Retinal pigment epithelial cell (primary cell): ENCODE measurements at regions not wholly inside any gene's neighbourhood (a gene's known extent, or its start where the extent isn't known, plus 50 kb on each side); places are given as distances from the start of the nearest gene placed in this dataset.
"Not testable (repeated sequence)": the region's sequence is repeated elsewhere in the genome, so short reads cannot be mapped to it uniquely, and the experiment has no call there.

Experiments used
- DNase-seq: peaks from one replicate; pipeline ENCODE4 v3.0.0-alpha.2; 2010; ENCODE audit warnings: low read depth
- H3K4me3 ChIP-seq: 2 replicates; pipeline ENCODE4 v1.5.1; 2011; ENCODE audit warnings: mild to moderate bottlenecking, low read length, control low read depth, moderate library complexity
- CTCF ChIP-seq: conservative IDR thresholded peaks from 2 replicates; pipeline ENCODE4 v1.5.1; 2011; ENCODE audit warnings: low read depth, low read length, control low read depth, inconsistent platforms

- no peak for DNase-seq
- no peak overlapping the region for H3K4me3 ChIP-seq
- no peak for TF ChIP-seq CTCF
Observed at GRCh38 chr2:194549387-194549786, 1107.6 kb upstream of the SLC39A10 start.

DNA sequence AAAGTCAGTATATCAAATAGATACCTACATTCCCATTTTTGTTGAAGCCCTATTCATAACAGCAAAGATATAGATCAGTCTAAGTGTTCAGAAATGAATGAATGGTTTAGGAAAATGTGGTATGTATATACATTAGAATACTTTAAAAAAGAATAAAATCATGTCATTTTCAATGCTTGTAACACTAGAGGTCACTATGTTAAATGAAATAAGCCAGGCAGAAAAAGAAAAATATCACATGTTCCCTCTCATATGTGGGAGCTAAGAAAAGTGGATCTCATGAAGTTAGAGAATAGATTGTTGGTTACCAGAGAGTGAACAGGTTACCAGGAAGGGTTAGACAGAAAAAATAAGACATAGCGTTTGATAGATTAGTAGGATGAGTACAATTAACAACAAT is 1111.0 kb upstream of the SLC39A10 start:
- H3K4me3 ChIP-seq = no peak overlapping the region
- no peak for DNase-seq
- peak; percentile 27 for TF ChIP-seq CTCF

GRCh38 chr2:194539425-194539824 is 1117.6 kb upstream of the SLC39A10 start:
- no peak for TF ChIP-seq CTCF
- DNase-seq = no peak
- H3K4me3 ChIP-seq = no peak overlapping the region

GRCh38 chr2:194526121-194526520 is 1130.9 kb upstream of the SLC39A10 start:
- H3K4me3 ChIP-seq = no peak overlapping the region
- no peak for TF ChIP-seq CTCF
- DNase-seq = no peak

DNA sequence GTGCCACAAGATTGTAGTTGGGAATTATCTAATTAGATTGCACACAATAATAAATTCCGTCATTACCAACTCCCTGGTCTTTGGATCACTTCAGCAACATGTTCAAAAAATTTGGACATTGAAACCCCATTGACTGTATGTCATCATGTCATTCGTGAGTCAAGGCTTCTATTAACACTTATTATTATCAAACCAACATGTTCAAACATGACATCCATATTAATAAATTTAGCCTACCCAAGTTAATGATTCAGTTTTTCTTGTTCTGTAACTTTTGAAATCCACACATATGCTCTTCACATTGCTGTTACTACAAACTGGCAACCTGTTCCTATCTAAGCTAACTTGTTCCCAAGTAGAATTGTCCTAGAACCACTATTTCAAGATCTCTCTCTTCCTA is 1142.7 kb upstream of the SLC39A10 start:
- no peak for DNase-seq
- H3K4me3 ChIP-seq = no peak overlapping the region
- TF ChIP-seq CTCF = no peak

- not testable (repeated sequence) for H3K4me3 ChIP-seq, DNase-seq
Observed at GRCh38 chr2:194511070-194511469, 1146.0 kb upstream of the SLC39A10 start.

DNA sequence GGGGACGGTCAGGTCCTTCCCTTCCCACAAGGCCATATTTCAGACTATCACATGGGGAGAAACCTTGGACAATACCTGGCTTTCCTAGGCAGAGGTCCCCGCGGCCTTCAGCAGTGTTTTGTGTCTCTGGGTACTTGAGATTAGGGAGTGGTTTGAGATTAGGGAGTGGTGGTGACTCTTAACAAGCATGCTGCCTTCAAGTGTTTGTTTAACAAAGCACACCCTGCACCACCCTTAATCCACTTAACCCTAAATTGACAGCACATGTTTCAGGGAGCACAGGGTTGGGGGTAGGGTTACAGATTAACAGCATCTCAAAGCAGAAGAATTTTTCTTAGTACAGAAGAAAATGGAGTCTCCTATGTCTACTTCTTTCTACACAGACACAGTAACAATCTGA is 1152.2 kb upstream of the SLC39A10 start:
- peak; percentile 5 for DNase-seq
- H3K4me3 ChIP-seq = not testable (repeated sequence)

DNA sequence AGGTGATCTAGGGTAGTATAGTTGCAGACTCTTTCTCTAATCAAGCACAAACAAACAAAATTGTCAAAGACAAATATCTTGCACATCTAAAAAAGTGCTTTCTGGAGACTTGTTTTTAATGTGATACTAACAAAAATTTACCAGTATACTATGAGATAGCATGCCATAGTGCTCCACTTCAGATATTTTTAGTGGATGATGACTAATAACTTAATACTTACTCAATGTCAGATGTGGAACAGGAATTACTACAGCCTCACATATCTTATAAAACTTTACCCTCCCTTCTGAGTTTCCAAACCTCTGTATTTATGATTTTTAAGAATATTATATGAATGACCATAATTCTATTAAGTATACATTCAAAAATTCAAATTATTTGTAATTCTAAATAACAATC is 1162.0 kb upstream of the SLC39A10 start:
- no peak overlapping the region for H3K4me3 ChIP-seq
- DNase-seq = no peak
- TF ChIP-seq CTCF = no peak

GRCh38 chr2:194494401-194494800 is 1162.6 kb upstream of the SLC39A10 start:
- no peak for TF ChIP-seq CTCF
- no peak for DNase-seq
- H3K4me3 ChIP-seq = no peak overlapping the region
